ENCODE measurements at regions not wholly inside any gene's neighbourhood (a gene's known extent, or its start where the extent isn't known, plus 50 kb on each side); places are given as distances from the start of the nearest gene placed in this dataset.

DNA sequence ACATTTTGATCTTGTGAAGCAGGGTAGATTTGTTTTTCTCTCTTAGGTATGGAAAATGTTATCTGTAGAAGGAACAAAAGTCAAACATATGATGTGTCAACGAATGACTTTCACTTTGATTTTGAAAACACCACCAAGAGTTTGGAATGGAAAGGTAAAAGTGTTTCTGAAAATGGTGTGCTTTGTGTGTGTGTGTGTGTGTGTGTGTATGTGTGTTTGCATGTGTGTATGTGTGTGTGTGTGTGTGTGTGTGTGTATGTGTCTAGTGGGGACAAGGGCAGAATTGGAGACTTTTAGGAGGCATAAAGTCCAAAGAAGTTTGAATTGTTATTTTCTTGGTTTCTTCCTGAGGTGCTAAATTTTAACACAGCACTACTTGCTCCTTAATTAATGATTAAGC lies 115.4 kb upstream of the PRKCQ start:
- no peak overlapping the region for H3K4me3 ChIP-seq (ENCODE audit: low read depth, low read length)
- TF ChIP-seq, protein P1, sequence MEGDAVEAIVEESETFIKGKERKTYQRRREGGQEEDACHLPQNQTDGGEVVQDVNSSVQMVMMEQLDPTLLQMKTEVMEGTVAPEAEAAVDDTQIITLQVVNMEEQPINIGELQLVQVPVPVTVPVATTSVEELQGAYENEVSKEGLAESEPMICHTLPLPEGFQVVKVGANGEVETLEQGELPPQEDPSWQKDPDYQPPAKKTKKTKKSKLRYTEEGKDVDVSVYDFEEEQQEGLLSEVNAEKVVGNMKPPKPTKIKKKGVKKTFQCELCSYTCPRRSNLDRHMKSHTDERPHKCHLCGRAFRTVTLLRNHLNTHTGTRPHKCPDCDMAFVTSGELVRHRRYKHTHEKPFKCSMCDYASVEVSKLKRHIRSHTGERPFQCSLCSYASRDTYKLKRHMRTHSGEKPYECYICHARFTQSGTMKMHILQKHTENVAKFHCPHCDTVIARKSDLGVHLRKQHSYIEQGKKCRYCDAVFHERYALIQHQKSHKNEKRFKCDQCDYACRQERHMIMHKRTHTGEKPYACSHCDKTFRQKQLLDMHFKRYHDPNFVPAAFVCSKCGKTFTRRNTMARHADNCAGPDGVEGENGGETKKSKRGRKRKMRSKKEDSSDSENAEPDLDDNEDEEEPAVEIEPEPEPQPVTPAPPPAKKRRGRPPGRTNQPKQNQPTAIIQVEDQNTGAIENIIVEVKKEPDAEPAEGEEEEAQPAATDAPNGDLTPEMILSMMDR (IDR thresholded peaks at IDR 0.05; ENCODE audit: borderline replicate concordance, insufficient read depth, low read depth, low read length) = no peak

DNA sequence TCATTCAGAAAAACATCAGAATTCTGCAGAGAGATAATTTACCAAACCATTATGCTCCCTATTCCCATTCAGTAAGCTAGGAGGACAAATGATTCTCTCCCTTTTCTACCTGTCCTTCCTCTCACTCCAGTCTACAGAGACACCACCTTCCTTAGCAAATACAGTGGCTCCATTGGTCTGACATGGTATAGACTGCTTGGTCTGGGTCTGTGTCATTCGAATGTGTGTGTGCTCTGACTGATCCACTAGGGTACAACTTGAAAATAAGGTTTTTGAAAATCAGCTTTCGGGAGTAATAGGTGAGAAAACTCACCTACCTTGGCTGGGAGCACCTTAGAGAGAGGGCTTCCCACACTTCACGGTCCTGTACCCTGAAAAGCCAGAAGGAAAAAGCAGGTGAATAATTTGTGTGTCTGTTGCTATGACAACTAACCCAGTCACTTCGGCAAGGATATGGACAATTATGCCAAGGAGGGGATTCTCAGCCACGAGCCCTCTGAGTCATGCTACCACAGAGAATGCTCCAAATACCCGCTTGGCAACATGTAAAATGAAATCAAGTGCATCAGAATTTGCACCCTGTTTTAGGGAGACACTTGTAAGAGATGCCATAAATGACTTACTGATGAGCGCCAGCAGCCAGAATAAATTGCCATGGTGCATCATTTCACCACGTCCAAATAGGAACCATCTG lies 114.5 kb upstream of the PRKCQ start:
- H3K4me3 ChIP-seq (ENCODE audit: low read depth, low read length) = no peak overlapping the region

DNA sequence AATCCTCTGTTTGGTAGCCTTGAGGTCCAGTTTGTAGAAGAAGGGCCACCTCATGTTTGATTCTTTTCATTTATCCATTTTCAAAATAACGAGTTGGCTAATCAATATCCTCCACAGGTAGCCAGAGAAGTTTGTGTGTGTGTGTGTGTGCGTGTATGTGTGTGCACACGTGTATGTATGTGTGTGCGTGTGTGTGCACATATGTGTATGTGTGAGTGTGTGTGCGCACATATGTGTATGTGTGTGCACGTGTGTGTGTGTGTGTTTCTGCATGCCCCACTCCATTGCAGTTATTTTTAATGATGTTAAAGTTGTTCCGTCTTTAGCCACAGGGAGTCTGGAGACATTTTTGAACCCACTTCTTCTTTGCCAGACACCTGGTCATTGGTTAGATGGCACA lies 112.8 kb upstream of the PRKCQ start:
- H3K4me3 ChIP-seq (ENCODE audit: low read depth, low read length) = no peak overlapping the region
- TF ChIP-seq, protein P1 (IDR thresholded peaks at IDR 0.05; ENCODE audit: borderline replicate concordance, insufficient read depth, low read depth, low read length) = no peak

More for the DNA sequence above, 114.5 kb upstream of the PRKCQ start:
- TF ChIP-seq, protein P1 (IDR thresholded peaks at IDR 0.05; ENCODE audit: borderline replicate concordance, insufficient read depth, low read depth, low read length) = no peak

DNA sequence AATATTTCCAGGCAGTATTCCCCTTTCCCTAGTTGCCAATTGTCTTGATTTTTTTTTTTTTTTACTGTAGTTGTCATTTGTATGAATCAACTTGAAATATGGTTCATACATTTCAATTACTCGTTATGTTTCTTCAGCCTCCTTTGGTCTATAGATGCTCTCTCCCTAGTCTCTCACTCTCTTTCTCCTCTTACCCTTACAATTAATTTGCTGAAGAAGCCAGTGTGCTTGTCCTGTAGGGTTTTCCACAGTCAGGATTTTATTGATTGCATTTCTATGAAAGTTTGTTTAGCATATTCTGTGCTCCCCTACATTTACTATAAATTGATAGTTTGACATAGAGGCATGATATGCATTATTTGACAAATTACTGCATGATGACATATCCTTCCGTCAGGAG lies 112.0 kb upstream of the PRKCQ start:
- no peak overlapping the region for H3K4me3 ChIP-seq (ENCODE audit: low read depth, low read length)
- TF ChIP-seq, protein P1 (IDR thresholded peaks at IDR 0.05; ENCODE audit: borderline replicate concordance, insufficient read depth, low read depth, low read length) = no peak

DNA sequence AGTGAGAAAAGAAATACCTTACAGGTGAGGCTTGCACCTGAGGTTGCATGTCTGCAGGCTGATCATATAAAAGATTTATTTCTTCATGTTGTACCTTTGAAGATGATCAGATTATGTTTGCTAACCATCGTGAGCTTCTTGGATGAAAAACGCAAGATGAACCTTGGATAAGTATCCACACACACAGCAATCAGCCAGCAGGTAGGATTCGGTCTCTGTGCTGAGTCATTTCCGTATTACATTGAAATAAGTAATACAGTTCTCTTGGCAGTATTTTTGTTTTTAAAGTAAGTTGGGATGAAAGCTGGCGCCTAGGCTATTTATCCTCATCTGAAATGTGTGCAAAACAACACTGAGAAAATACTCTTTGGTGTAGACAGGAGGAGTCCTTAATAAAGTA lies 109.0 kb upstream of the PRKCQ start:
- TF ChIP-seq, protein P1 (IDR thresholded peaks at IDR 0.05; ENCODE audit: borderline replicate concordance, insufficient read depth, low read depth, low read length) = no peak
- no peak overlapping the region for H3K4me3 ChIP-seq (ENCODE audit: low read depth, low read length)

DNA sequence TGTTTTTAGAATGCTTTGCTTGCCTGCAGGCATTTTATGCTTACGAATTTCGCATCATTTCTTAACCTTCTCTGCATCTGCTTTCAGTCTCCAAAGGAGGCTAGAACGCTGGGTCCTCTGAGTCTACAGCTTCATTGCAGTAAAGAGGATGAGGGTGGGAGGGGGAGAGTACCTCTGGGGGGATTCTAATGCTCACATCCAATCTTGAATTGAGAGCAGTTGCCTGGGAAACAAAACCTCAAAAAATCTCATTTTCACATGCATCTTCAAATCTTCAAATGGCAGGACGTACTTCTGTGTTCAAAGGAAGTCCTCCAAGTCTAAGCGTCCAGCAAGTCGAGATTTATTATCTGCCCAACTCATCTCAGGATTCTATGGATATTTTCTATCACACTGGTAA lies 100.7 kb upstream of the PRKCQ start:
- H3K4me3 ChIP-seq (ENCODE audit: low read depth, low read length) = no peak overlapping the region
- TF ChIP-seq, protein P1 (IDR thresholded peaks at IDR 0.05; ENCODE audit: borderline replicate concordance, insufficient read depth, low read depth, low read length) = no peak

DNA sequence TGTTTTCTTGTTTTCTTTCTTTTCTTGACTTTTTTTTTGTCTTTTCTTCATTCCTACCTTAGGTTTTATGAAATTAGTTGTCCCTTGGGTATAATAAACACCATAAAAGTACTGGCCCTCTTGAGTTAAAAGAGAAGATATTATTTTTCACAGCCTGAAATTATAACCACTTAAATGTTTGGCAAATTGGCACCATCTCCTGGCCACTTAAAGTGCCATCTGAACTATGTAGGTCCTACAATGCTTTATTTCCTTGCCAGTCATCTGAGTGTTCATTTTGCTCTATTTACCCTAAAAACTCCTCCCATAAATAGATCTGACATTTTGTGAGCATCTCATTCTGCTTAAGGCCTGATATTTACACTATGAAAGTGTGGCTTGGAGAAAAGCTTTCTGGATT lies 98.9 kb upstream of the PRKCQ start:
- TF ChIP-seq, protein P1 (IDR thresholded peaks at IDR 0.05; ENCODE audit: borderline replicate concordance, insufficient read depth, low read depth, low read length) = no peak
- H3K4me3 ChIP-seq (ENCODE audit: low read depth, low read length) = no peak overlapping the region

All from GM12875 (cell line).